ENCODE measurements at regions not wholly inside any gene's neighbourhood (a gene's known extent, or its start where the extent isn't known, plus 50 kb on each side); places are given as distances from the start of the nearest gene placed in this dataset.

DNA sequence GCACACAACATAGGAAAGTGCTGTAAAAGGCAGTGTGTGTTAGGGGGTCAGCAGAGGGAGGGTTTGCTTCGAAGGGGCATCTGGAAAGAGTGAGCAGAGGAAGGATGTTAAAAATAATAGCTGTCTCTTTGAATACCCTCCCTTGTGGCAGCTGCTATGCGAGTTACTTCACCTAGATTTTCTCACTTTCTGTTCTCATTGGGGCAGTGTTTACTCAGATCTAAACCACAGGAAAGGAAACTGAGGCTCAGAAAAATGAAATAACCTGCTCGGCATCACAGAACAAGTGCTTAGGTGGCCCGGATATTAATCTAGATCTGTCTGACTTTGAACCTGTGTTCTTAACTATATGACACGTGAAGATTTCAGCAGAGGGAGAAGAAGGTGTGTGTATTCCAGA is 125.3 kb downstream of the C11orf91 start:
- 0% methylated on average over 5 of the region's 5 CpGs for WGBS (ENCODE audit: insufficient coverage, low coverage, missing lambda C conversion rate)
- Histone ChIP-seq H3K4me3 (no peak overlapping the region), H3K9me1 (ENCODE audit: control insufficient read depth, insufficient read depth, low read length) (no peaks in the 10 kb centered on the region), H3K4me2 (ENCODE audit: insufficient read depth, low read length) (no peak overlapping the region), H3K79me2 (ENCODE audit: control insufficient read depth, insufficient read depth, low read length) (no peaks in the 10 kb centered on the region), H4K20me1 (replicated peaks; ENCODE audit: control insufficient read depth, insufficient read depth, low read length) (no peaks in the 10 kb centered on the region), H3K36me3 (ENCODE audit: control insufficient read depth, insufficient read depth, low read length) (no peaks in the 10 kb centered on the region), H3K27ac (ENCODE audit: extremely low read depth, low read depth, low read length) (no peak overlapping the region), H3K4me1 (replicated peaks in 1 of 2; ENCODE audit: control insufficient read depth in 2 of 2, insufficient read depth in 2 of 2, low read length in 2 of 2) (no peaks in the 10 kb centered on the region), H3K9ac (ENCODE audit: insufficient read depth in 1 of 2, low read depth in 2 of 2, low read length in 2 of 2) (no peak overlapping the region), H3K27me3 (ENCODE audit: control insufficient read depth in 2 of 2, insufficient read depth in 2 of 2, low read length in 2 of 2) (peaks cover 20 to 50% of the 10 kb centered on the region in 2 experiments; a peak in 4 of 5 replicates), H2AFZ (ENCODE audit: low read depth, low read length) (no peak overlapping the region), H3K9me3 (replicated peaks; ENCODE audit: control insufficient read depth, insufficient read depth, low read depth, low read length) (no peaks in the 10 kb centered on the region)
- BruUV-seq (replicated peaks), result no TSS peak
- CTCF ChIA-PET (ENCODE audit: low intra/inter-chr PET ratio), result no interaction called here
- no peak for ATAC-seq
- POLR2A ChIA-PET, result interaction anchor here (0.6 kb wide), 2 partner anchors 12 to 28 kb away, joined by 3 to 4 read pairs; no protein-coding TSS in a partner anchor
- FAIRE-seq, result no peak
- DNase-seq (ENCODE audit: extremely low read depth in 1 of 4, low spot score in 3 of 4), result no peak
- in situ Hi-C loops (cut with MboI) (no loop called here), intact Hi-C loops (cut with micrococcal nuclease) (no loop called here)
- TF ChIP-seq, protein P1, sequence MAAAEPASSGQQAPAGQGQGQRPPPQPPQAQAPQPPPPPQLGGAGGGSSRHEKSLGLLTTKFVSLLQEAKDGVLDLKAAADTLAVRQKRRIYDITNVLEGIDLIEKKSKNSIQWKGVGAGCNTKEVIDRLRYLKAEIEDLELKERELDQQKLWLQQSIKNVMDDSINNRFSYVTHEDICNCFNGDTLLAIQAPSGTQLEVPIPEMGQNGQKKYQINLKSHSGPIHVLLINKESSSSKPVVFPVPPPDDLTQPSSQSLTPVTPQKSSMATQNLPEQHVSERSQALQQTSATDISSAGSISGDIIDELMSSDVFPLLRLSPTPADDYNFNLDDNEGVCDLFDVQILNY (CRISPR knock-in tag; IDR thresholded peaks at IDR 0.05), result no peak
- TF ChIP-seq ZNF830 (CRISPR knock-in tag; IDR thresholded peaks at IDR 0.05), result no peak
- no peak for TF ChIP-seq NR2F6 (CRISPR knock-in tag; IDR thresholded peaks at IDR 0.05)
- no peak for TF ChIP-seq SIN3A (IDR thresholded peaks at IDR 0.05; ENCODE audit: borderline replicate concordance in 2 of 2, control insufficient read depth in 1 of 2, low read depth in 2 of 2, low read length in 2 of 2)
- no peak for TF ChIP-seq EZH2 (IDR thresholded peaks at IDR 0.05; ENCODE audit: borderline replicate concordance, low read depth, low read length)
- no peak for TF ChIP-seq PTTG1 (tag; IDR thresholded peaks at IDR 0.05; ENCODE audit: low read depth)
- TF ChIP-seq, protein P2, sequence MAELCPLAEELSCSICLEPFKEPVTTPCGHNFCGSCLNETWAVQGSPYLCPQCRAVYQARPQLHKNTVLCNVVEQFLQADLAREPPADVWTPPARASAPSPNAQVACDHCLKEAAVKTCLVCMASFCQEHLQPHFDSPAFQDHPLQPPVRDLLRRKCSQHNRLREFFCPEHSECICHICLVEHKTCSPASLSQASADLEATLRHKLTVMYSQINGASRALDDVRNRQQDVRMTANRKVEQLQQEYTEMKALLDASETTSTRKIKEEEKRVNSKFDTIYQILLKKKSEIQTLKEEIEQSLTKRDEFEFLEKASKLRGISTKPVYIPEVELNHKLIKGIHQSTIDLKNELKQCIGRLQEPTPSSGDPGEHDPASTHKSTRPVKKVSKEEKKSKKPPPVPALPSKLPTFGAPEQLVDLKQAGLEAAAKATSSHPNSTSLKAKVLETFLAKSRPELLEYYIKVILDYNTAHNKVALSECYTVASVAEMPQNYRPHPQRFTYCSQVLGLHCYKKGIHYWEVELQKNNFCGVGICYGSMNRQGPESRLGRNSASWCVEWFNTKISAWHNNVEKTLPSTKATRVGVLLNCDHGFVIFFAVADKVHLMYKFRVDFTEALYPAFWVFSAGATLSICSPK (IDR thresholded peaks at IDR 0.05; ENCODE audit: borderline replicate concordance), result no peak
- no peak for TF ChIP-seq OTX1 (CRISPR knock-in tag; IDR thresholded peaks at IDR 0.05)
- TF ChIP-seq, protein P3, sequence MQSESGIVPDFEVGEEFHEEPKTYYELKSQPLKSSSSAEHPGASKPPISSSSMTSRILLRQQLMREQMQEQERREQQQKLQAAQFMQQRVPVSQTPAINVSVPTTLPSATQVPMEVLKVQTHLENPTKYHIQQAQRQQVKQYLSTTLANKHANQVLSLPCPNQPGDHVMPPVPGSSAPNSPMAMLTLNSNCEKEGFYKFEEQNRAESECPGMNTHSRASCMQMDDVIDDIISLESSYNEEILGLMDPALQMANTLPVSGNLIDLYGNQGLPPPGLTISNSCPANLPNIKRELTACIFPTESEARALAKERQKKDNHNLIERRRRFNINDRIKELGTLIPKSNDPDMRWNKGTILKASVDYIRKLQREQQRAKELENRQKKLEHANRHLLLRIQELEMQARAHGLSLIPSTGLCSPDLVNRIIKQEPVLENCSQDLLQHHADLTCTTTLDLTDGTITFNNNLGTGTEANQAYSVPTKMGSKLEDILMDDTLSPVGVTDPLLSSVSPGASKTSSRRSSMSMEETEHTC (IDR thresholded peaks at IDR 0.05), result no peak
- TF ChIP-seq MYNN (IDR thresholded peaks at IDR 0.05), result no peak
- TF ChIP-seq MYNN (CRISPR knock-in tag; IDR thresholded peaks at IDR 0.05), result no peak
- no peak for TF ChIP-seq NBN (IDR thresholded peaks at IDR 0.05; ENCODE audit: low read depth)
- TF ChIP-seq, protein P4, sequence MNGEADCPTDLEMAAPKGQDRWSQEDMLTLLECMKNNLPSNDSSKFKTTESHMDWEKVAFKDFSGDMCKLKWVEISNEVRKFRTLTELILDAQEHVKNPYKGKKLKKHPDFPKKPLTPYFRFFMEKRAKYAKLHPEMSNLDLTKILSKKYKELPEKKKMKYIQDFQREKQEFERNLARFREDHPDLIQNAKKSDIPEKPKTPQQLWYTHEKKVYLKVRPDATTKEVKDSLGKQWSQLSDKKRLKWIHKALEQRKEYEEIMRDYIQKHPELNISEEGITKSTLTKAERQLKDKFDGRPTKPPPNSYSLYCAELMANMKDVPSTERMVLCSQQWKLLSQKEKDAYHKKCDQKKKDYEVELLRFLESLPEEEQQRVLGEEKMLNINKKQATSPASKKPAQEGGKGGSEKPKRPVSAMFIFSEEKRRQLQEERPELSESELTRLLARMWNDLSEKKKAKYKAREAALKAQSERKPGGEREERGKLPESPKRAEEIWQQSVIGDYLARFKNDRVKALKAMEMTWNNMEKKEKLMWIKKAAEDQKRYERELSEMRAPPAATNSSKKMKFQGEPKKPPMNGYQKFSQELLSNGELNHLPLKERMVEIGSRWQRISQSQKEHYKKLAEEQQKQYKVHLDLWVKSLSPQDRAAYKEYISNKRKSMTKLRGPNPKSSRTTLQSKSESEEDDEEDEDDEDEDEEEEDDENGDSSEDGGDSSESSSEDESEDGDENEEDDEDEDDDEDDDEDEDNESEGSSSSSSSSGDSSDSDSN (IDR thresholded peaks at IDR 0.05; ENCODE audit: borderline replicate concordance in 1 of 2, low read depth in 2 of 2, low read length in 2 of 2), result no peak
- TF ChIP-seq TOE1 (IDR thresholded peaks at IDR 0.05; ENCODE audit: borderline replicate concordance), result no peak
- TF ChIP-seq TOE1 (CRISPR knock-in tag; IDR thresholded peaks at IDR 0.05; ENCODE audit: borderline replicate concordance, low read depth), result no peak
- no peak for TF ChIP-seq ZNF184 (CRISPR knock-in tag; IDR thresholded peaks at IDR 0.05)
- TF ChIP-seq NCOA4 (IDR thresholded peaks at IDR 0.05; ENCODE audit: partially characterized antibody), result no peak

All from K562 (cell line).